Neural progenitor cell (in vitro differentiated cells): ENCODE measurements at regions not wholly inside any gene's neighbourhood (a gene's known extent, or its start where the extent isn't known, plus 50 kb on each side); places are given as distances from the start of the nearest gene placed in this dataset.

ENCODE experiments used
- CTCF ChIP-seq: fragments of 200-600 bp; sonication (generic); IDR thresholded peaks from 2 replicates; pipeline ENCODE4 v1.5.1; 2017; ENCODE audit warnings: antibody characterized with exemption, mild to moderate bottlenecking
- EZH2 ChIP-seq: fragments of 200-600 bp; sonication (generic); IDR thresholded peaks from 2 replicates; pipeline ENCODE4 v1.6.1; 2017; ENCODE audit warnings: antibody characterized with exemption, mild to moderate bottlenecking, moderate library complexity
- EZH2phosphoT487 ChIP-seq: fragments of 200-600 bp; sonication (generic); IDR thresholded peaks from 2 replicates; pipeline ENCODE4 v1.6.1; 2017; ENCODE audit warnings: antibody characterized with exemption

- TF ChIP-seq CTCF (peak; percentile 64), EZH2phosphoT487 (no peak), EZH2 (no peak)
Observed at GRCh38 chr9:86614871-86615849, 260.9 kb upstream of the TUT7 start.
